Large intestine (tissue), 3 donors: ENCODE measurements at regions not wholly inside any gene's neighbourhood (a gene's known extent, or its start where the extent isn't known, plus 50 kb on each side); places are given as distances from the start of the nearest gene placed in this dataset.

Experiments used
- DNase-seq, 2 donors: peaks; one replicate each; pipeline versions ENCODE4 v3.0.0 to v3.0.0-alpha.2; 2013
- H3K27ac ChIP-seq: one replicate; pipeline ENCODE4 v1.5.1; 2013; ENCODE audit warnings: low read length
- H3K27me3 ChIP-seq: 2 replicates; pipeline ENCODE4 v1.6.1; 2013; ENCODE audit warnings: low read length; ENCODE audit not compliant: control insufficient read depth, insufficient read depth
- H3K36me3 ChIP-seq: 2 replicates; pipeline ENCODE4 v1.6.1; 2013; ENCODE audit warnings: low read length; ENCODE audit not compliant: control insufficient read depth, insufficient read depth
- H3K4me1 ChIP-seq: one replicate; pipeline ENCODE4 v1.6.1; 2013; ENCODE audit warnings: low read length; ENCODE audit not compliant: control insufficient read depth, insufficient read depth
- H3K4me3 ChIP-seq: one replicate; pipeline ENCODE4 v1.5.1; 2013; ENCODE audit warnings: low read length
- H3K9me3 ChIP-seq: one replicate; pipeline ENCODE4 v1.6.1; 2013; ENCODE audit warnings: mild to moderate bottlenecking, low read depth, low read length, moderate library complexity; ENCODE audit not compliant: control insufficient read depth
- WGBS: methylation state at CpG from one replicate; pipeline ENCODE4 v1.1.5; 2013; ENCODE audit warnings: low lambda C conversion rate; ENCODE audit not compliant: insufficient coverage; 5-methylcytosine and 5-hydroxymethylcytosine counted together

GRCh38 chr1:79815115-79815514, 808.6 kb upstream of the ADGRL4 start:
- no peaks in the 10 kb centered on the region for H3K4me1 ChIP-seq
- H3K9me3 ChIP-seq = no peaks in the 10 kb centered on the region
- no peak overlapping the region for H3K27ac ChIP-seq
- WGBS = no CpG with 5 or more reads among the region's 3 CpGs
- no peak overlapping the region for H3K4me3 ChIP-seq
- H3K27me3 ChIP-seq = no peaks in the 10 kb centered on the region
- H3K36me3 ChIP-seq = no peaks in the 10 kb centered on the region
- DNase-seq = no peak

GRCh38 chr1:79811173-79811572, 804.6 kb upstream of the ADGRL4 start:
- WGBS = no CpG with 5 or more reads among the region's 3 CpGs
- H3K27ac ChIP-seq = no peak overlapping the region

GRCh38 chr1:79808816-79809475, 802.4 kb upstream of the ADGRL4 start:
- no CpG with 5 or more reads among the region's 3 CpGs for WGBS
- no peaks in the 10 kb centered on the region for H3K4me1 ChIP-seq
- H3K4me3 ChIP-seq = no peak overlapping the region
- no peaks in the 10 kb centered on the region for H3K27me3 ChIP-seq
- no peak overlapping the region for H3K27ac ChIP-seq
- DNase-seq = no peak
- no peaks in the 10 kb centered on the region for H3K9me3 ChIP-seq
- no peaks in the 10 kb centered on the region for H3K36me3 ChIP-seq

More at GRCh38 chr1:79811173-79811572, 804.6 kb upstream of the ADGRL4 start:
- H3K27me3 ChIP-seq = no peaks in the 10 kb centered on the region
- H3K4me1 ChIP-seq = no peaks in the 10 kb centered on the region
- no peak overlapping the region for H3K4me3 ChIP-seq
- no peak for DNase-seq
- H3K9me3 ChIP-seq = no peaks in the 10 kb centered on the region
- no peaks in the 10 kb centered on the region for H3K36me3 ChIP-seq

GRCh38 chr1:79807816-79808215, 801.3 kb upstream of the ADGRL4 start:
- no CpG with 5 or more reads among the region's 2 CpGs for WGBS

GRCh38 chr1:79797487-79797886, 791.0 kb upstream of the ADGRL4 start:
- peaks cover 3% of the 10 kb centered on the region for H3K9me3 ChIP-seq
- no peak overlapping the region for H3K4me3 ChIP-seq
- H3K27me3 ChIP-seq = no peaks in the 10 kb centered on the region
- DNase-seq = no peak
- no CpG with 5 or more reads among the region's 3 CpGs for WGBS
- H3K36me3 ChIP-seq = no peaks in the 10 kb centered on the region
- no peaks in the 10 kb centered on the region for H3K4me1 ChIP-seq
- H3K27ac ChIP-seq = no peak overlapping the region

More at GRCh38 chr1:79807816-79808215, 801.3 kb upstream of the ADGRL4 start:
- H3K9me3 ChIP-seq = no peaks in the 10 kb centered on the region
- H3K27ac ChIP-seq = no peak overlapping the region
- H3K27me3 ChIP-seq = no peaks in the 10 kb centered on the region
- H3K4me3 ChIP-seq = no peak overlapping the region
- no peak for DNase-seq
- no peaks in the 10 kb centered on the region for H3K4me1 ChIP-seq
- no peaks in the 10 kb centered on the region for H3K36me3 ChIP-seq

- H3K36me3 ChIP-seq = no peaks in the 10 kb centered on the region
- no peak overlapping the region for H3K4me3 ChIP-seq
- WGBS = no CpG with 5 or more reads among the region's 1 CpG
- H3K27me3 ChIP-seq = no peaks in the 10 kb centered on the region
- no peak for DNase-seq
- H3K27ac ChIP-seq = no peak overlapping the region
- H3K9me3 ChIP-seq = peaks cover 3% of the 10 kb centered on the region
- no peaks in the 10 kb centered on the region for H3K4me1 ChIP-seq
Measured at GRCh38 chr1:79796434-79796833, 789.9 kb upstream of the ADGRL4 start.

GRCh38 chr1:79792219-79792930, 785.8 kb upstream of the ADGRL4 start:
- no peak for DNase-seq

GRCh38 chr1:79791488-79792218, 785.1 kb upstream of the ADGRL4 start:
- H3K4me1 ChIP-seq = no peaks in the 10 kb centered on the region
- H3K27me3 ChIP-seq = no peaks in the 10 kb centered on the region
- H3K27ac ChIP-seq = no peak overlapping the region
- no peak for DNase-seq
- H3K4me3 ChIP-seq = no peak overlapping the region
- peaks cover 3% of the 10 kb centered on the region for H3K9me3 ChIP-seq
- WGBS = 83% methylated on average over 4 of the region's 5 CpGs
- H3K36me3 ChIP-seq = no peaks in the 10 kb centered on the region

More at GRCh38 chr1:79792219-79792930, 785.8 kb upstream of the ADGRL4 start:
- Histone ChIP-seq H3K9me3 (peaks cover 3% of the 10 kb centered on the region), H3K4me3 (no peak overlapping the region), H3K36me3 (no peaks in the 10 kb centered on the region), H3K4me1 (no peaks in the 10 kb centered on the region), H3K27ac (no peak overlapping the region), H3K27me3 (no peaks in the 10 kb centered on the region)
- WGBS = 80% methylated on average over 1 of the region's 4 CpGs

- no peak overlapping the region for H3K4me3 ChIP-seq
- H3K4me1 ChIP-seq = no peaks in the 10 kb centered on the region
- H3K9me3 ChIP-seq = peaks cover 3% of the 10 kb centered on the region
- no CpG with 5 or more reads among the region's 1 CpG for WGBS
- H3K27ac ChIP-seq = no peak overlapping the region
- DNase-seq = peak in 1 of 2 donors; percentile 3
- no peaks in the 10 kb centered on the region for H3K36me3 ChIP-seq
- no peaks in the 10 kb centered on the region for H3K27me3 ChIP-seq
Measured at GRCh38 chr1:79790950-79791349, 784.4 kb upstream of the ADGRL4 start.

GRCh38 chr1:79787631-79788030, 781.1 kb upstream of the ADGRL4 start:
- DNase-seq = no peak
- no CpG with 5 or more reads among the region's 4 CpGs for WGBS
- no peaks in the 10 kb centered on the region for H3K4me1 ChIP-seq
- H3K27me3 ChIP-seq = no peaks in the 10 kb centered on the region
- no peaks in the 10 kb centered on the region for H3K9me3 ChIP-seq
- no peaks in the 10 kb centered on the region for H3K36me3 ChIP-seq
- H3K4me3 ChIP-seq = no peak overlapping the region
- H3K27ac ChIP-seq = no peak overlapping the region
